Hepatocyte (in vitro differentiated cells): ENCODE measurements at regions not wholly inside any gene's neighbourhood (a gene's known extent, or its start where the extent isn't known, plus 50 kb on each side); places are given as distances from the start of the nearest gene placed in this dataset.

ENCODE experiments used
- EZH2 ChIP-seq: fragments of 200-600 bp; sonication (generic); IDR thresholded peaks from 2 replicates; pipeline ENCODE4 v1.6.1; 2016; ENCODE audit warnings: antibody characterized with exemption, mild to moderate bottlenecking, borderline replicate concordance
- EZH2phosphoT487 ChIP-seq: fragments of 200-600 bp; sonication (generic); IDR thresholded peaks from one replicate; pipeline ENCODE4 v1.6.1; 2018; ENCODE audit warnings: antibody characterized with exemption, mild to moderate bottlenecking, low read depth, moderate library complexity; ENCODE audit not compliant: unreplicated experiment, severe bottlenecking
- TF ChIP-seq, protein P1 (sequence below): fragments of 200-600 bp; sonication (generic); IDR thresholded peaks from 2 replicates; pipeline ENCODE4 v1.5.1; 2016; ENCODE audit warnings: antibody characterized with exemption, mild to moderate bottlenecking; ENCODE audit not compliant: poor library complexity

DNA sequence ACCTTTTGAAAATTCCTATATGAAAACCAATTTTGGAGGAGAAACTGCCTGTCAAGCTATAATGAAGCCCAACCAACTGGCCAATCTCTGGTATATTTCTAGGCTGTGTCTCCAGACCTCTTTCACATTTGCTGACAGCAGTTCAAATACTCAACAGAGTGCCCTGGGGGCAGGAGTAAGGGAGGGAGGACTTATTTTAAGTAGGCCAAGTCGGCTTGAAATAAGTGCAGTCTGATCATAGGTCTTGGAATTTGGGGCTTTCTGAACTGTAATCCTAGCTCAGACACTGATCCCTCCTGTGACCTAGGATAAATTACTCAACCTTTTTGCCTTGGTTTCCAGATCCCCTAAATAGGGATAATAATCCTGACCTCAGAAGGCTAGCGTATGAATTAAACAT is 59.4 kb upstream of the SLC7A11 start:
- TF ChIP-seq EZH2phosphoT487 (no peak), EZH2 (no peak)
- TF ChIP-seq, protein P1, sequence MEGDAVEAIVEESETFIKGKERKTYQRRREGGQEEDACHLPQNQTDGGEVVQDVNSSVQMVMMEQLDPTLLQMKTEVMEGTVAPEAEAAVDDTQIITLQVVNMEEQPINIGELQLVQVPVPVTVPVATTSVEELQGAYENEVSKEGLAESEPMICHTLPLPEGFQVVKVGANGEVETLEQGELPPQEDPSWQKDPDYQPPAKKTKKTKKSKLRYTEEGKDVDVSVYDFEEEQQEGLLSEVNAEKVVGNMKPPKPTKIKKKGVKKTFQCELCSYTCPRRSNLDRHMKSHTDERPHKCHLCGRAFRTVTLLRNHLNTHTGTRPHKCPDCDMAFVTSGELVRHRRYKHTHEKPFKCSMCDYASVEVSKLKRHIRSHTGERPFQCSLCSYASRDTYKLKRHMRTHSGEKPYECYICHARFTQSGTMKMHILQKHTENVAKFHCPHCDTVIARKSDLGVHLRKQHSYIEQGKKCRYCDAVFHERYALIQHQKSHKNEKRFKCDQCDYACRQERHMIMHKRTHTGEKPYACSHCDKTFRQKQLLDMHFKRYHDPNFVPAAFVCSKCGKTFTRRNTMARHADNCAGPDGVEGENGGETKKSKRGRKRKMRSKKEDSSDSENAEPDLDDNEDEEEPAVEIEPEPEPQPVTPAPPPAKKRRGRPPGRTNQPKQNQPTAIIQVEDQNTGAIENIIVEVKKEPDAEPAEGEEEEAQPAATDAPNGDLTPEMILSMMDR = no peak
